Thyroid gland (tissue), 4 donors: ENCODE measurements at regions not wholly inside any gene's neighbourhood (a gene's known extent, or its start where the extent isn't known, plus 50 kb on each side); places are given as distances from the start of the nearest gene placed in this dataset.

Experiments
- CTCF ChIP-seq, 6 experiments: fragments of 200-600 bp in 3 of 6; fragments of 450-650 bp in 3 of 6; sonication (generic) in 3 of 6; IDR thresholded peaks; one replicate each; pipeline ENCODE4 v1.5.1; 2016 to 2019; ENCODE audit warnings: antibody characterized with exemption in 6 of 6, mild to moderate bottlenecking in 2 of 6, inconsistent platforms in 1 of 6, moderate library complexity in 1 of 6
- POLR2A ChIP-seq, 2 donors: fragments of 450-650 bp; IDR thresholded peaks; one replicate each; pipeline ENCODE4 v1.6.1; 2017; ENCODE audit warnings: antibody characterized with exemption in 2 of 2, mild to moderate bottlenecking in 2 of 2, moderate library complexity in 1 of 2

- TF ChIP-seq CTCF (IDR thresholded peaks at IDR 0.05) (no peak), POLR2A (IDR thresholded peaks at IDR 0.05) (no peak)
Measured at GRCh38 chr3:25339225-25339624, 88.8 kb upstream of the RARB start.
